ENCODE measurements at regions not wholly inside any gene's neighbourhood (a gene's known extent, or its start where the extent isn't known, plus 50 kb on each side); places are given as distances from the start of the nearest gene placed in this dataset.

DNA sequence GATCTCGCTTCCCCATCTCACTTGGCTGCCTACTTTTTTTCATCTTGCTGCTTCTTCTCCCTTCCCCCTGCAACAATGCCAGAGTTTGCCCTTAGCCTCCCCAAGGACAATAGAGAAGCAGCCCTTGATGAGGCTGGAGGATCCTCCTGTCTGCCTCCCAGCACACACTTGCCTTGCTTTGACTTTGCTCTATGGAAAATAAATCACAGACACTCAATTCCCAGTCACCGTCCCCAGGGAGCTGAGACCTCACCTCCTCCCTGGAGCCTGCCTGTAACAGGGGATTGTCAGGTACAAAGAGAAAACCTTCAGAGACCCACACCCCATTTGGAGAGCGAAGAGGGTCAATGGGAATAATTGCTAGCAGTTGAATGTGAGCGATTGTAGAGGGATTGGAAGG, 242.1 kb upstream of the ZNF462 start:
- Histone ChIP-seq H4K5ac (ENCODE audit: insufficient read length, low read depth, low read length) (no peak overlapping the region), H3K23ac (ENCODE audit: insufficient read length, low read depth, low read length) (no peak overlapping the region), H2AK5ac (ENCODE audit: insufficient read length, low read length) (no peak overlapping the region), H3K56ac (ENCODE audit: insufficient read length, low read depth, low read length) (no peak overlapping the region), H3K23me2 (ENCODE audit: insufficient read length, low read depth, low read length, poor library complexity, severe bottlenecking) (no peaks in the 10 kb centered on the region), H2BK15ac (ENCODE audit: low read depth, low read length) (no peak overlapping the region), H3K14ac (ENCODE audit: insufficient read depth, low read length) (no peak overlapping the region), H3K4me1 (ENCODE audit: insufficient read depth, low read length) (peaks cover 18% of the 10 kb centered on the region; the same call in 1 of the 2 replicates), H4K91ac (ENCODE audit: insufficient read length, low read depth, low read length) (no peak overlapping the region), H4K20me1 (ENCODE audit: control insufficient read depth, insufficient read depth, insufficient read length) (no peaks in the 10 kb centered on the region), H2BK20ac (ENCODE audit: low read depth, low read length, poor library complexity, severe bottlenecking) (no peak overlapping the region), H3K18ac (ENCODE audit: insufficient read length, low read depth, low read length) (no peak overlapping the region), H4K8ac (replicated peaks; ENCODE audit: insufficient read length, low read depth, low read length) (no peak overlapping the region), H3K27ac (ENCODE audit: insufficient read length, low read depth, low read length) (no peak overlapping the region), H2AFZ (ENCODE audit: low read length) (no peak overlapping the region), H3K27me3 (ENCODE audit: insufficient read depth, low read length) (no peaks in the 10 kb centered on the region; the same call in 1 of the 2 replicates), H3K9me3 (ENCODE audit: control insufficient read depth, low read depth, low read length) (no peaks in the 10 kb centered on the region), H3T11ph (ENCODE audit: low read length) (no peak overlapping the region), H3K4me2 (ENCODE audit: insufficient read depth, insufficient read length, low read length) (peak overlapping the region; percentile 27), H3K4ac (ENCODE audit: low read depth, low read length) (no peak overlapping the region), H3K79me2 (ENCODE audit: insufficient read depth, low read length) (no peaks in the 10 kb centered on the region), H3K9ac (ENCODE audit: extremely low read depth, insufficient read length, low read length) (no peak overlapping the region), H3K79me1 (ENCODE audit: insufficient read depth, low read depth, low read length, poor library complexity, severe bottlenecking) (no peaks in the 10 kb centered on the region), H2BK12ac (ENCODE audit: insufficient read length, low read depth, low read length) (no peak overlapping the region), H2BK120ac (ENCODE audit: low read depth, low read length, poor library complexity, severe bottlenecking) (no peak overlapping the region), H2BK5ac (ENCODE audit: insufficient read length, low read length) (no peak overlapping the region)
- Mint-ChIP-seq H3K27ac (peak overlapping the region in 1 of 3 experiments; percentile 45; a peak in 2 of 7 replicates), H3K4me3 (peak overlapping the region in 1 of 2 experiments; percentile 43; a peak in 3 of 5 replicates), H3K36me3 (ENCODE audit: insufficient read depth in 1 of 3, low read depth in 3 of 3) (no peaks in the 10 kb centered on the region; a peak in 1 of 7 replicates), H3K27me3 (ENCODE audit: low read depth) (peaks cover 3% of the 10 kb centered on the region), H3K9me3 (no peaks in the 10 kb centered on the region), H3K4me1 (peaks cover 37 to 42% of the 10 kb centered on the region in 2 experiments)
- whole genome bisulfite sequencing (ENCODE audit: extremely low coverage, insufficient read length, low lambda C conversion rate) = no CpG with 5 or more reads among the region's 4 CpGs
- no peak for DNase-seq
- TF ChIP-seq, protein P1, sequence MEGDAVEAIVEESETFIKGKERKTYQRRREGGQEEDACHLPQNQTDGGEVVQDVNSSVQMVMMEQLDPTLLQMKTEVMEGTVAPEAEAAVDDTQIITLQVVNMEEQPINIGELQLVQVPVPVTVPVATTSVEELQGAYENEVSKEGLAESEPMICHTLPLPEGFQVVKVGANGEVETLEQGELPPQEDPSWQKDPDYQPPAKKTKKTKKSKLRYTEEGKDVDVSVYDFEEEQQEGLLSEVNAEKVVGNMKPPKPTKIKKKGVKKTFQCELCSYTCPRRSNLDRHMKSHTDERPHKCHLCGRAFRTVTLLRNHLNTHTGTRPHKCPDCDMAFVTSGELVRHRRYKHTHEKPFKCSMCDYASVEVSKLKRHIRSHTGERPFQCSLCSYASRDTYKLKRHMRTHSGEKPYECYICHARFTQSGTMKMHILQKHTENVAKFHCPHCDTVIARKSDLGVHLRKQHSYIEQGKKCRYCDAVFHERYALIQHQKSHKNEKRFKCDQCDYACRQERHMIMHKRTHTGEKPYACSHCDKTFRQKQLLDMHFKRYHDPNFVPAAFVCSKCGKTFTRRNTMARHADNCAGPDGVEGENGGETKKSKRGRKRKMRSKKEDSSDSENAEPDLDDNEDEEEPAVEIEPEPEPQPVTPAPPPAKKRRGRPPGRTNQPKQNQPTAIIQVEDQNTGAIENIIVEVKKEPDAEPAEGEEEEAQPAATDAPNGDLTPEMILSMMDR (conservative IDR thresholded peaks at IDR 0.05) = no peak

Measured in H9 (cell line).